Peyer's patch (tissue), 4 donors: ENCODE measurements at regions not wholly inside any gene's neighbourhood (a gene's known extent, or its start where the extent isn't known, plus 50 kb on each side); places are given as distances from the start of the nearest gene placed in this dataset.

Source experiments
- DNase-seq, 3 donors: peaks; one replicate each; pipeline ENCODE4 v3.0.0-alpha.2; 2017 to 2019
- H3K27ac ChIP-seq, 4 donors: fragments of 200-600 bp; sonication (generic); one replicate each; pipeline ENCODE4 v1.5.1; 2016 to 2019
- H3K27me3 ChIP-seq, 2 donors: fragments of 200-600 bp; sonication (generic); one replicate each; pipeline ENCODE4 v1.5.1; 2019
- H3K36me3 ChIP-seq, 3 donors: fragments of 200-600 bp; sonication (generic); one replicate each; pipeline ENCODE4 v1.5.1; 2016 to 2019
- H3K4me1 ChIP-seq, 4 donors: fragments of 200-600 bp; sonication (generic); one replicate each; pipeline ENCODE4 v1.5.1; 2016 to 2019
- H3K4me3 ChIP-seq, 4 donors: fragments of 200-600 bp; sonication (generic); 1 replicate in 3 of 4; 2 replicates in 1 of 4; pipeline ENCODE4 v1.5.1; 2016 to 2019; ENCODE audit warnings: mild to moderate bottlenecking in 1 of 4
- H3K9me3 ChIP-seq, 4 donors: fragments of 200-600 bp; sonication (generic); one replicate each; pipeline ENCODE4 v1.5.1; 2016 to 2019; ENCODE audit warnings: mild to moderate bottlenecking in 1 of 4
- POLR2A ChIP-seq, 2 donors: fragments of 450-650 bp; IDR thresholded peaks; one replicate each; pipeline ENCODE4 v1.5.1; 2017; ENCODE audit warnings: antibody characterized with exemption in 2 of 2, mild to moderate bottlenecking in 2 of 2, moderate library complexity in 2 of 2
- TF ChIP-seq, protein P1 (sequence below), 6 experiments: fragments of 450-650 bp in 4 of 6; fragments of 200-600 bp in 2 of 6; sonication (generic) in 1 of 6; IDR thresholded peaks; one replicate each; pipeline ENCODE4 v1.5.1; 2017 to 2019; ENCODE audit warnings: antibody characterized with exemption in 6 of 6, mild to moderate bottlenecking in 3 of 6, moderate library complexity in 1 of 6

DNA sequence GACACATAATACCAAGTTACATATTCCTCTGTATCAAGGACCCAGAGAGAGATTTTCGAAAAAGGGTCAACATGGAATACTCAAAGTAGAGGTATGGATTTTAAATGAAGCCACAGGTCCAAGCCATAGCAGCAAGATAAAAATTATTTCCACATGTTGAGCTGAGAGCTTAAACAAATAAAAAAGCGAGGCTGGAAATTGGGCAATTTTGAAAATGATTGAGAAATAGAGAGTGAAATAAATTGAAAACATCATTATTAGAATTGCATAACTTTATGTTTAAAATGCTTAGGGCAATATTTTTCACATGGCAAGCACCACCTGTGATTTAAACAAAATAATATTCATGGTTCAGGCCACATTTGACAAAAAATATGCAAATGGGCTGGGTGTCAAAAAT, 1251.0 kb upstream of the USP15 start:
- H3K4me1 ChIP-seq, result no peaks in the 10 kb centered on the region
- TF ChIP-seq, protein P1, sequence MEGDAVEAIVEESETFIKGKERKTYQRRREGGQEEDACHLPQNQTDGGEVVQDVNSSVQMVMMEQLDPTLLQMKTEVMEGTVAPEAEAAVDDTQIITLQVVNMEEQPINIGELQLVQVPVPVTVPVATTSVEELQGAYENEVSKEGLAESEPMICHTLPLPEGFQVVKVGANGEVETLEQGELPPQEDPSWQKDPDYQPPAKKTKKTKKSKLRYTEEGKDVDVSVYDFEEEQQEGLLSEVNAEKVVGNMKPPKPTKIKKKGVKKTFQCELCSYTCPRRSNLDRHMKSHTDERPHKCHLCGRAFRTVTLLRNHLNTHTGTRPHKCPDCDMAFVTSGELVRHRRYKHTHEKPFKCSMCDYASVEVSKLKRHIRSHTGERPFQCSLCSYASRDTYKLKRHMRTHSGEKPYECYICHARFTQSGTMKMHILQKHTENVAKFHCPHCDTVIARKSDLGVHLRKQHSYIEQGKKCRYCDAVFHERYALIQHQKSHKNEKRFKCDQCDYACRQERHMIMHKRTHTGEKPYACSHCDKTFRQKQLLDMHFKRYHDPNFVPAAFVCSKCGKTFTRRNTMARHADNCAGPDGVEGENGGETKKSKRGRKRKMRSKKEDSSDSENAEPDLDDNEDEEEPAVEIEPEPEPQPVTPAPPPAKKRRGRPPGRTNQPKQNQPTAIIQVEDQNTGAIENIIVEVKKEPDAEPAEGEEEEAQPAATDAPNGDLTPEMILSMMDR (IDR thresholded peaks at IDR 0.05), result no peak
- TF ChIP-seq POLR2A (IDR thresholded peaks at IDR 0.05), result no peak
- H3K36me3 ChIP-seq, result no peaks in the 10 kb centered on the region
- no peak for DNase-seq
- H3K27me3 ChIP-seq, result no peaks in the 10 kb centered on the region
- H3K9me3 ChIP-seq, result no peaks in the 10 kb centered on the region
- H3K4me3 ChIP-seq, result no peak overlapping the region
- no peak overlapping the region for H3K27ac ChIP-seq

DNA sequence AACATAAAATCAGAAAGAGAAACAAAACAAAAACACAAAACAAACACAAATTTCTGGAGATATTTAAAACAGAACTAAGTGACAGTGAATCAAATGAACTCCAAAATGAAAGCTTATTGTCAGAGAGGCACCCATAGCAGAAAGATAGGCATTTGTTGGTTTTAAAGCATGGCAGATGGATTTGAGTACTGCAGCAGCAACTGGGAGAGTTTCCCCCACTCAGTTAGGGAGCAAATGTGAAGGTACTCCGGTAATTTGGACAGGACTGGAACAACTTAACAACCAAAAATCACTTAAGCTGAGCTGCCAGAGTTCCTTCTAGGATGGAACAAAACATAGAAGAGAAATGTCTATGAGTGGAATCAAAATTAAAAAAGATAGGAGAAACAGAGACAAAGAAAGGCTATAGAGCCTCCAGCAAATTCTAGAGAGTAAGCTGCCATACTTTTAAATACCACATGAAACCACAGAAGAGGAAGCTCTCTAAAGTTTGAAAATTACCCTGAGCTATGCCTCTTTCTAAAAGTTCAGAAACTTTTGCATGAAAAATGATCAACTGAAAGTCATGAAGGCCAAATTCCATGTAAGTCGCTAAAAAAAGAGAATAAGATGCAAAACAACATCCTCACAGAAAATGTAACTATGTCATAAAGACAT, 1248.3 kb upstream of the USP15 start:
- Histone ChIP-seq H3K27me3 (no peaks in the 10 kb centered on the region), H3K27ac (no peak overlapping the region), H3K36me3 (no peaks in the 10 kb centered on the region), H3K4me1 (no peaks in the 10 kb centered on the region), H3K4me3 (no peak overlapping the region), H3K9me3 (no peaks in the 10 kb centered on the region)
- TF ChIP-seq, protein P1 (IDR thresholded peaks at IDR 0.05), result no peak
- no peak for TF ChIP-seq POLR2A (IDR thresholded peaks at IDR 0.05)
- no peak for DNase-seq

DNA sequence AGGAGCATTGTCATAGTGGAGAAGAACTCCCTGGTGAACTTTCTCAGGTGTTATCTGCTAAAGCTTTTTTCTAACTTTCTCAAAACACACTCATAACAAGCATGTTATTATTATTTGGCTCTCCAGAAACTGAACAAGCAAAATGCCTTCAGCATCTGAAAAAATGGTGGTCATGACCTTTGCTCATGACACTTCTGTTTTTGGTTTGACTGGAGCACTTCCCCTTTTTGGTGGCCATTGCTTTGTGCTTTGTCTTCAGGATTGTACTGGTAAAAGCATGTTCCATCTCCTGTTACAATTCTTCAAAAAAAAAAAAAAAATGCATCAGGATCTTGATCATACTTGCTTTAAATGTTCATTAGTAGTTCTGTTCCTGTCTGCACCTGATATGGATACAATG, 1241.6 kb upstream of the USP15 start:
- no peak for TF ChIP-seq POLR2A (IDR thresholded peaks at IDR 0.05)
- TF ChIP-seq, protein P1 (IDR thresholded peaks at IDR 0.05), result no peak
- no peaks in the 10 kb centered on the region for H3K27me3 ChIP-seq
- H3K4me3 ChIP-seq, result no peak overlapping the region
- no peaks in the 10 kb centered on the region for H3K4me1 ChIP-seq
- H3K36me3 ChIP-seq, result no peaks in the 10 kb centered on the region
- DNase-seq, result no peak
- H3K9me3 ChIP-seq, result peaks cover 0 to 2% (median 0%) of the 10 kb centered on the region in 4 donors
- H3K27ac ChIP-seq, result no peak overlapping the region

DNA sequence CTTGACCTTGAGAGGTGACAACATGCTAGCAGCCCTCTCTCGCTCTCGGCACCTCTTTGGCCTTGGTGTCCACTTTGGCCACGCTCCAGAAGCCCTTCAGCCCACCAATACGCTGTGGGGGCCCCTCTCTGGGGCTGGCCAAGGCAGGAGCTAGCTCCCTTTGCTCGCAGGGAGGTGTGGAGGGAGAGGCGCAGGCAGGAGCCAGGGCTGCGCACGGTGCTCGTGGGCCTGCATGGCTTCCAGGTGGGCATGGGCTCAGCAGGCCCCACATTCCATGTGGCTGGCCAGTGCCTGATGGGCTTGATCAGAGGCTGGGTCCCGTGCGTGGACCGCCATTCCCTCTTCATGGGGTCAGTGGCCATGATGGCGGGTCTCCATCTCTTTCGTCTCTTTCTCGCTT, 1237.0 kb upstream of the USP15 start:
- Histone ChIP-seq H3K4me1 (no peaks in the 10 kb centered on the region), H3K27me3 (no peaks in the 10 kb centered on the region), H3K27ac (no peak overlapping the region), H3K9me3 (peaks cover 0 to 2% (median 0%) of the 10 kb centered on the region in 4 donors), H3K4me3 (no peak overlapping the region), H3K36me3 (no peaks in the 10 kb centered on the region)
- no peak for TF ChIP-seq POLR2A (IDR thresholded peaks at IDR 0.05)
- TF ChIP-seq, protein P1 (IDR thresholded peaks at IDR 0.05), result no peak
- DNase-seq, result peak in 1 of 3 donors; percentile 35

DNA sequence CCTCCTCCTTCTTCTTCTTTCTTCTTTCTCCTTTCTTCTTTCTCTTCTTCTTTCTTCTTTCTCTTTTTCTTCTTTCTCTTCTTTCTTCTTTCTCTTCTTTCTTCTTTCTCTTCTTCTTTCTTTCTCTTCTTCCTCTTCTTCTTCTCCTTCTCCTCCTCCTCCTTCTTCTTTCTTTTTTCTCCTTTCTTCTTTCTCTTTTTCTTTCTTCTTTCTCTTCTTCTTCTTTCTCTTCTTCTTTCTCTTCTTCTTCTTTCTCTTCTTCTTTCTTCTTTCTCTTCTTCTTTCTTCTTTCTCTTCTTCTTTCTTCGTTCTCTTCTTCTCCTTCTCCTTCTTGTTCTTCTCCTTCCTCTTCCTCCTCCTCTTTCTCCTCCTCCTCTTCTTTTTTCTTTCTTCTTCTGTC, 1230.7 kb upstream of the USP15 start:
- no peaks in the 10 kb centered on the region for H3K9me3 ChIP-seq
- no peaks in the 10 kb centered on the region for H3K36me3 ChIP-seq
- TF ChIP-seq, protein P1 (IDR thresholded peaks at IDR 0.05), result no peak
- no peak for TF ChIP-seq POLR2A (IDR thresholded peaks at IDR 0.05)
- no peaks in the 10 kb centered on the region for H3K27me3 ChIP-seq
- no peak overlapping the region for H3K4me3 ChIP-seq
- no peak for DNase-seq
- no peak overlapping the region for H3K27ac ChIP-seq
- H3K4me1 ChIP-seq, result no peaks in the 10 kb centered on the region

DNA sequence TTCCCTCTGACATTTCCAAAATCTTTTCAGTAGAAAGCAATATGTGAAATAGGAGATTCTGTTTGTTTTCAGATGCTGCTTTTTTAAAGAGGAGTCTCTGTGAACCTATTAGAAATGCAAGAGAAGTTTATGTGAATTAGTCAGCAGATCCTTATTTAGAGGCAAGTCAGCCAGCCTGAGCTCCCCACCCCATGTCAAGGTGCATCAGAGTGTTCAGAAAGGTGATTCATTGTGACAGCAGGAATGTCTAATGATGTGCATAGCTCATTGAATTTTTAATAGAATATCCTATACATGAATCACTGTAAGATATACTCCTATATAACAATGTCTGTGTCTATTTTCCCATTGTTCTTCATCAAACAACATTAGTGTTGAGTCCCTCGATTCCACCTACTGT, 1222.4 kb upstream of the USP15 start:
- TF ChIP-seq, protein P1 (IDR thresholded peaks at IDR 0.05), result no peak
- Histone ChIP-seq H3K27ac (no peak overlapping the region), H3K4me3 (no peak overlapping the region), H3K36me3 (no peaks in the 10 kb centered on the region), H3K4me1 (no peaks in the 10 kb centered on the region), H3K9me3 (no peaks in the 10 kb centered on the region), H3K27me3 (no peaks in the 10 kb centered on the region)
- no peak for DNase-seq
